ENCODE measurements at regions not wholly inside any gene's neighbourhood (a gene's known extent, or its start where the extent isn't known, plus 50 kb on each side); places are given as distances from the start of the nearest gene placed in this dataset.

- TF ChIP-seq EZH2 (IDR thresholded peaks at IDR 0.05; ENCODE audit: low read length, missing control alignments) (no peak), CTCF (conservative IDR thresholded peaks at IDR 0.05 in 1 of 2, IDR thresholded peaks at IDR 0.05 in 1 of 2; ENCODE audit: low read depth in 1 of 2, low read length in 2 of 2) (no peak)
Measured at GRCh38 chr4:31714238-31714637, 994.1 kb downstream of the PCDH7 start.

Measured in fibroblast of lung (primary cell).